K562 (cell line): ENCODE measurements at regions not wholly inside any gene's neighbourhood (a gene's known extent, or its start where the extent isn't known, plus 50 kb on each side); places are given as distances from the start of the nearest gene placed in this dataset.

ENCODE experiments used
- FOXJ3 ChIP-seq: sonication (generic); formaldehyde crosslinking; IDR thresholded peaks from 2 replicates; pipeline ENCODE4 v1.4.0; 2020; ENCODE audit warnings: mild to moderate bottlenecking, missing genetic modification reagents
- TF ChIP-seq, protein P1 (sequence below), 3 experiments: IDR thresholded peaks in 2 of 3; conservative IDR thresholded peaks in 1 of 3; 2 replicates each; pipeline ENCODE4 v1.5.1; 2011 to 2012; ENCODE audit warnings: low read length in 3 of 3, mild to moderate bottlenecking in 3 of 3, control low read depth in 2 of 3, improper control_type of control experiment in 1 of 3, inconsistent platforms in 1 of 3, low read depth in 1 of 3, mixed read lengths in 1 of 3, moderate library complexity in 1 of 3; ENCODE audit not compliant: insufficient read depth in 2 of 3
- TF ChIP-seq, protein P2 (sequence below): sonication (generic); formaldehyde crosslinking; IDR thresholded peaks from 2 replicates; pipeline ENCODE4 v1.8.1; 2023; ENCODE audit warnings: mild to moderate bottlenecking, missing genetic modification reagents
- TF ChIP-seq, protein P3 (sequence below), 2 experiments: fragments of 450-650 bp in 1 of 2; sonication (generic) in 1 of 2; formaldehyde crosslinking in 1 of 2; IDR thresholded peaks in 1 of 2; conservative IDR thresholded peaks in 1 of 2; 2 replicates each; pipeline versions ENCODE4 v1.6.1 to v1.8.1; 2016 to 2023; ENCODE audit warnings: mild to moderate bottlenecking in 2 of 2, moderate library complexity in 2 of 2, inconsistent platforms in 1 of 2, missing genetic modification reagents in 1 of 2

DNA sequence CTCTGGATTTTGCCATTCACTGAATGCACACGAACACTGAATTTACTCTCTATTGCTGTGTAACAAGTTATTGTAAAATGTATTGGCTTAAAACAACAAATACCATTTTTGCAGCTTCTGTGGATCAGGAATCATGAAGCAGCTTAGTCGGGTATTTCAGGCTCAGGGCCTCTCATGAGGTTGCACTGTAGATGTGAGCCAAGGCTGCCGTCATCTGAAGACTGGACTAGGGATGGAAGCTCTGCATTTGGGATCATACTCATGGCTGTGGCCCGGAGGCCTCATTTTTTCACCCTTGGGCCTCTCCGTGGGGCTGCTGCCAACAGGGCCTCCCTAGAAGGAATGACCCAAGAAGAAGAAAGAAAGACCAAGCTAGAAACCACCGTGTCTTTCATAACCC, 492.4 kb upstream of the CDH4 start:
- TF ChIP-seq FOXJ3 (CRISPR knock-in tag): no peak
- TF ChIP-seq, protein P1, sequence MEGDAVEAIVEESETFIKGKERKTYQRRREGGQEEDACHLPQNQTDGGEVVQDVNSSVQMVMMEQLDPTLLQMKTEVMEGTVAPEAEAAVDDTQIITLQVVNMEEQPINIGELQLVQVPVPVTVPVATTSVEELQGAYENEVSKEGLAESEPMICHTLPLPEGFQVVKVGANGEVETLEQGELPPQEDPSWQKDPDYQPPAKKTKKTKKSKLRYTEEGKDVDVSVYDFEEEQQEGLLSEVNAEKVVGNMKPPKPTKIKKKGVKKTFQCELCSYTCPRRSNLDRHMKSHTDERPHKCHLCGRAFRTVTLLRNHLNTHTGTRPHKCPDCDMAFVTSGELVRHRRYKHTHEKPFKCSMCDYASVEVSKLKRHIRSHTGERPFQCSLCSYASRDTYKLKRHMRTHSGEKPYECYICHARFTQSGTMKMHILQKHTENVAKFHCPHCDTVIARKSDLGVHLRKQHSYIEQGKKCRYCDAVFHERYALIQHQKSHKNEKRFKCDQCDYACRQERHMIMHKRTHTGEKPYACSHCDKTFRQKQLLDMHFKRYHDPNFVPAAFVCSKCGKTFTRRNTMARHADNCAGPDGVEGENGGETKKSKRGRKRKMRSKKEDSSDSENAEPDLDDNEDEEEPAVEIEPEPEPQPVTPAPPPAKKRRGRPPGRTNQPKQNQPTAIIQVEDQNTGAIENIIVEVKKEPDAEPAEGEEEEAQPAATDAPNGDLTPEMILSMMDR (IDR thresholded peaks at IDR 0.05 in 2 of 3, conservative IDR thresholded peaks at IDR 0.05 in 1 of 3; ENCODE audit: insufficient read depth in 2 of 3, low read depth in 1 of 3, low read length in 3 of 3): no peak
- TF ChIP-seq, protein P2, sequence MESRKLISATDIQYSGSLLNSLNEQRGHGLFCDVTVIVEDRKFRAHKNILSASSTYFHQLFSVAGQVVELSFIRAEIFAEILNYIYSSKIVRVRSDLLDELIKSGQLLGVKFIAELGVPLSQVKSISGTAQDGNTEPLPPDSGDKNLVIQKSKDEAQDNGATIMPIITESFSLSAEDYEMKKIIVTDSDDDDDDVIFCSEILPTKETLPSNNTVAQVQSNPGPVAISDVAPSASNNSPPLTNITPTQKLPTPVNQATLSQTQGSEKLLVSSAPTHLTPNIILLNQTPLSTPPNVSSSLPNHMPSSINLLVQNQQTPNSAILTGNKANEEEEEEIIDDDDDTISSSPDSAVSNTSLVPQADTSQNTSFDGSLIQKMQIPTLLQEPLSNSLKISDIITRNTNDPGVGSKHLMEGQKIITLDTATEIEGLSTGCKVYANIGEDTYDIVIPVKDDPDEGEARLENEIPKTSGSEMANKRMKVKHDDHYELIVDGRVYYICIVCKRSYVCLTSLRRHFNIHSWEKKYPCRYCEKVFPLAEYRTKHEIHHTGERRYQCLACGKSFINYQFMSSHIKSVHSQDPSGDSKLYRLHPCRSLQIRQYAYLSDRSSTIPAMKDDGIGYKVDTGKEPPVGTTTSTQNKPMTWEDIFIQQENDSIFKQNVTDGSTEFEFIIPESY (CRISPR knock-in tag): no peak
- TF ChIP-seq, protein P3, sequence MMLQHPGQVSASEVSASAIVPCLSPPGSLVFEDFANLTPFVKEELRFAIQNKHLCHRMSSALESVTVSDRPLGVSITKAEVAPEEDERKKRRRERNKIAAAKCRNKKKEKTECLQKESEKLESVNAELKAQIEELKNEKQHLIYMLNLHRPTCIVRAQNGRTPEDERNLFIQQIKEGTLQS (IDR thresholded peaks at IDR 0.05): no peak
- TF ChIP-seq, protein P3 (CRISPR knock-in tag; conservative IDR thresholded peaks at IDR 0.05): no peak
